SK-N-SH (cell line): ENCODE measurements at regions not wholly inside any gene's neighbourhood (a gene's known extent, or its start where the extent isn't known, plus 50 kb on each side); places are given as distances from the start of the nearest gene placed in this dataset.

ENCODE experiments used
- CTCF ChIA-PET: fragments of 300-600, 350-600 bp; formaldehyde crosslinking; extraction: SDS; loops from one replicate; lab custom pipeline; 2021; lab: Yijun Ruan, JAX
- POLR2A ChIA-PET: fragments of 350-600 bp; sonication (Branson Sonifier 250); formaldehyde crosslinking; extraction: SDS; loops from one replicate; lab custom pipeline; 2020; ENCODE audit warnings: antibody characterized with exemption, inconsistent platforms; lab: Yijun Ruan, JAX
- DNase-seq: peaks from one replicate; pipeline ENCODE4 v3.0.0; 2012
- H2AFZ ChIP-seq: fragments of 200-600 bp; sonication (generic); 2 replicates; pipeline ENCODE4 v1.8.1; 2016; ENCODE audit warnings: antibody characterized with exemption, mild to moderate bottlenecking, low read depth
- H3F3A ChIP-seq: fragments of 200-600 bp; sonication (generic); replicated peaks from 2 replicates; pipeline ENCODE3; 2016; ENCODE audit warnings: antibody characterized with exemption, mild to moderate bottlenecking; ENCODE audit not compliant: insufficient read depth
- H3K27ac ChIP-seq, 2 experiments: fragments of 200-500 bp in 1 of 2; fragments of 200-600 bp in 1 of 2; sonication (Bioruptor generic) in 1 of 2; sonication (generic), shearing (Covaris generic) in 1 of 2; 2 replicates each; pipeline versions ENCODE4 v1.5.1 to v1.6.1; 2014 to 2016; ENCODE audit warnings: low read depth in 2 of 2, inconsistent platforms in 1 of 2, low read length in 1 of 2, mild to moderate bottlenecking in 1 of 2, mixed read lengths in 1 of 2
- H3K27me3 ChIP-seq: fragments of 200-600 bp; sonication (generic), shearing (Covaris generic); 2 replicates; pipeline ENCODE4 v1.6.1; 2016; ENCODE audit warnings: mixed run types; ENCODE audit not compliant: insufficient read depth
- H3K36me3 ChIP-seq, 2 experiments: fragments of 200-500 bp in 1 of 2; fragments of 200-600 bp in 1 of 2; sonication (Bioruptor generic) in 1 of 2; sonication (generic) in 1 of 2; replicated peaks in 1 of 2; 2 replicates each; pipeline versions ENCODE3 to v1.5.1; 2014 to 2016; ENCODE audit warnings: low read length in 1 of 2, mild to moderate bottlenecking in 1 of 2; ENCODE audit not compliant: insufficient read depth in 2 of 2, control insufficient read depth in 1 of 2
- H3K4me1 ChIP-seq, 2 experiments: fragments of 200-500 bp in 1 of 2; fragments of 200-600 bp in 1 of 2; sonication (Bioruptor generic) in 1 of 2; sonication (generic), shearing (Covaris generic) in 1 of 2; 2 replicates each; pipeline versions ENCODE4 v1.5.1 to v1.6.1; 2014 to 2016; ENCODE audit warnings: low read depth in 1 of 2, low read length in 1 of 2, mixed run types in 1 of 2; ENCODE audit not compliant: insufficient read depth in 2 of 2, control insufficient read depth in 1 of 2
- H3K4me2 ChIP-seq: fragments of 200-600 bp; sonication (generic), shearing (Covaris generic); 2 replicates; pipeline ENCODE4 v1.6.1; 2017; ENCODE audit warnings: mixed run types
- H3K4me3 ChIP-seq, 2 experiments: fragments of 200-500 bp in 1 of 2; fragments of 200-600 bp in 1 of 2; sonication (Bioruptor generic) in 1 of 2; sonication (generic), shearing (Covaris generic) in 1 of 2; 2 replicates each; pipeline versions ENCODE4 v1.5.1 to v1.8.1; 2014 to 2016; ENCODE audit warnings: low read depth in 2 of 2, inconsistent platforms in 1 of 2, low read length in 1 of 2, mild to moderate bottlenecking in 1 of 2, mixed read lengths in 1 of 2, moderate library complexity in 1 of 2
- H3K79me2 ChIP-seq: fragments of 200-600 bp; sonication (generic); 2 replicates; pipeline ENCODE4 v1.8.1; 2017; ENCODE audit warnings: mild to moderate bottlenecking; ENCODE audit not compliant: insufficient read depth
- H3K9ac ChIP-seq: fragments of 200-600 bp; sonication (generic); 2 replicates; pipeline ENCODE4 v1.6.1; 2017; ENCODE audit warnings: mixed run types
- H3K9me2 ChIP-seq: fragments of 200-600 bp; sonication (generic); 2 replicates; pipeline ENCODE4 v1.6.1; 2017; ENCODE audit warnings: mixed run types
- H3K9me3 ChIP-seq: fragments of 200-600 bp; sonication (generic); 2 replicates; pipeline ENCODE4 v1.6.1; 2017; ENCODE audit warnings: mixed run types, mild to moderate bottlenecking, moderate library complexity
- H4K20me1 ChIP-seq: fragments of 200-600 bp; sonication (generic); 2 replicates; pipeline ENCODE4 v1.6.1; 2017; ENCODE audit warnings: mild to moderate bottlenecking, mixed run types; ENCODE audit not compliant: insufficient read depth
- CHD2 ChIP-seq: fragments of 150-350 bp; IDR thresholded peaks from 2 replicates; pipeline ENCODE4 v1.6.1; 2018; ENCODE audit warnings: low read length; ENCODE audit not compliant: partially characterized antibody
- EZH2phosphoT487 ChIP-seq: fragments of 200-600 bp; sonication (generic); IDR thresholded peaks from 2 replicates; pipeline ENCODE4 v1.6.1; 2017; ENCODE audit warnings: low read depth, mixed run types, mild to moderate bottlenecking, antibody characterized with exemption, moderate library complexity, borderline replicate concordance
- FOXJ3 ChIP-seq: sonication (generic); formaldehyde crosslinking; IDR thresholded peaks from 2 replicates; pipeline ENCODE4 v1.5.1; 2020; ENCODE audit warnings: mild to moderate bottlenecking, missing genetic modification reagents
- FOXM1 ChIP-seq: IDR thresholded peaks from 2 replicates; pipeline ENCODE4 v1.4.0; 2012; ENCODE audit warnings: low read depth, mild to moderate bottlenecking
- GATA2 ChIP-seq: sonication (generic); formaldehyde crosslinking; IDR thresholded peaks from 2 replicates; pipeline ENCODE4 v1.5.0; 2020; ENCODE audit warnings: mild to moderate bottlenecking, missing genetic modification reagents
- JUND ChIP-seq: IDR thresholded peaks from 2 replicates; pipeline ENCODE4 v1.4.0; 2012
- RAD21 ChIP-seq: IDR thresholded peaks from 2 replicates; pipeline ENCODE4 v1.6.1; 2012; ENCODE audit warnings: mild to moderate bottlenecking, low read length
- RFX5 ChIP-seq: IDR thresholded peaks from 2 replicates; pipeline ENCODE4 v1.6.1; 2012; ENCODE audit warnings: mild to moderate bottlenecking, improper control_type of control experiment, low read length
- TAF1 ChIP-seq: IDR thresholded peaks from 2 replicates; pipeline ENCODE4 v1.6.1; 2012; ENCODE audit warnings: low read depth, mild to moderate bottlenecking, low read length, moderate library complexity, borderline replicate concordance
- YY1 ChIP-seq: IDR thresholded peaks from 2 replicates; pipeline ENCODE4 v1.4.0; 2012; ENCODE audit warnings: low read depth, mild to moderate bottlenecking
- WGBS: methylation state at CpG from one replicate; pipeline ENCODE4 v1.1.6; 2017; ENCODE audit warnings: low lambda C conversion rate; 5-methylcytosine and 5-hydroxymethylcytosine counted together
- TF ChIP-seq, protein P1 (sequence below): fragments of 200-600 bp; sonication (generic); IDR thresholded peaks from 2 replicates; pipeline ENCODE4 v1.6.1; 2017; ENCODE audit warnings: antibody characterized with exemption, mild to moderate bottlenecking, moderate library complexity
- TF ChIP-seq, protein P2 (sequence below): IDR thresholded peaks from 2 replicates; pipeline ENCODE4 v1.6.1; 2012; ENCODE audit warnings: mild to moderate bottlenecking, low read depth, low read length, moderate library complexity
- TF ChIP-seq, protein P3 (sequence below): IDR thresholded peaks from 2 replicates; pipeline ENCODE4 v1.4.0; 2012; ENCODE audit warnings: low read depth

- DNase-seq = peak; percentile 27
- WGBS = 65% methylated on average over 10 of the region's 10 CpGs
- ChIA-PET CTCF (interaction anchor here (0.5 to 1.8 kb wide), 2 partner anchors 10 to 1448 kb away, joined by 3 to 4 read pairs; no protein-coding TSS in a partner anchor), POLR2A (no interaction called here)
- Histone ChIP-seq H3K9me2 (no peaks in the 10 kb centered on the region), H3K79me2 (no peaks in the 10 kb centered on the region), H3K4me3 (no peak overlapping the region), H4K20me1 (no peaks in the 10 kb centered on the region), H3K4me1 (peaks cover 0 to 6% of the 10 kb centered on the region in 2 experiments; a peak in 1 of 4 replicates), H3K27me3 (no peaks in the 10 kb centered on the region), H3F3A (no peaks in the 10 kb centered on the region), H3K4me2 (no peak overlapping the region), H3K9ac (no peak overlapping the region), H3K36me3 (no peaks in the 10 kb centered on the region), H2AFZ (no peak overlapping the region), H3K9me3 (no peaks in the 10 kb centered on the region), H3K27ac (no peak overlapping the region; a peak in 1 of 4 replicates)
- TF ChIP-seq FOXM1 = no peak
- TF ChIP-seq FOXJ3 (CRISPR knock-in tag) = no peak
- TF ChIP-seq EZH2phosphoT487 = no peak
These were observed 236.5 kb downstream of the FOXO1 start for GRCh38 chr13:40429706-40430545.

DNA sequence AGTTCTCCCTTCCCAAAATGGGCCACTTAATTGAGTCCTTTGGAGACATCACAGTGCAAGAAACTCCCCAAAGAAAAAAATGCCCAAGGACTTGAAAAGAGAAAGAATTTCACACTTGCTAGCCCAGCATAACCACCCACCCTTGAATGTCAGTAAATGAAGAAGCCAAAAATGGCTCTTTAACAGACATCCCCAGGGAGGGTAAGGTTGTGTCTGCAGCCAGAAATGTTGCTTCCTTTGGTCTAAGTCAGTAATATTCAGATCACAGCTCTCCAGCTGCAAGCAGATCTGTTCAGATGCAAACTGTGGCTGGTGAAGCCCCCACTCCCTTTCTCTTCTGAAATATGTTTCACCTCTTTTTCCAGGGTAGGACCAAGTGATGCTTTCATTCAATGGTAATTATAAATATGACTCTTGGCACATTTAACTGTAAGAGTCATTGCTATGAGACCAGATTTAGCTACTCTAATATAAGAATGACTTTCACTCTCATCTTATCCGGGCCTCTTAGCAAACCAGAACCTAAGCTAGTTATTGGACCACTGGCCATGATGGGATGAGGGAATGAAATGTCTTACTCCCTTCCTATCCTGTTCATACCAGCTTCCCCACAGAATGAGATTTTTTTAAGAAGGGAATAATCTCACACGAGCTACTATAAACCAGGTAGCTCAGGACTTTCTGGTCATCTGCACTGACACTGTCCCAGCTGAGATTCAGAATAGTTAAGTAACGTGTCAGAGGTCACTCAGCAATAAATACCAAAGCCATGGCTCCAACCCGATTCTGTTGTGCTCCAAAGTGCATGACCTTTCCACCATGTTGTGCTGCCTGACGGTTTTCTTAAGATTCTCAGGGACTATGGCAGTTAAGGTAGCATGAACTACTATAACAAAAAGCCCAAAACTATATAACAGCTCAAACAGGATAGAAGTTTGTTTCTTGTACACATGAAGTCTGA, 234.1 kb downstream of the FOXO1 start:
- Histone ChIP-seq H3K9me3 (no peaks in the 10 kb centered on the region), H3K79me2 (no peaks in the 10 kb centered on the region), H3K36me3 (no peaks in the 10 kb centered on the region), H3K9me2 (no peaks in the 10 kb centered on the region), H3K27me3 (no peaks in the 10 kb centered on the region), H3K4me3 (no peak overlapping the region), H3K9ac (no peak overlapping the region), H2AFZ (no peak overlapping the region), H3K4me2 (no peak overlapping the region), H3F3A (no peaks in the 10 kb centered on the region), H4K20me1 (no peaks in the 10 kb centered on the region), H3K4me1 (peaks cover 0 to 6% of the 10 kb centered on the region in 2 experiments; a peak in 1 of 4 replicates), H3K27ac (no peak overlapping the region)
- 67% methylated on average over 5 of the region's 5 CpGs for WGBS
- ChIA-PET POLR2A (no interaction called here), CTCF (interaction anchor here (1.0 kb wide), 1 partner anchor 9 kb away, joined by 3 read pairs; no protein-coding TSS in a partner anchor)
- TF ChIP-seq RAD21 = no peak
- no peak for DNase-seq

- H3K27ac ChIP-seq = no peak overlapping the region
- no peaks in the 10 kb centered on the region for H3K9me2 ChIP-seq
- no peak overlapping the region for H3K9ac ChIP-seq
- CTCF ChIA-PET = no interaction called here
- no peaks in the 10 kb centered on the region for H3K36me3 ChIP-seq
- no peaks in the 10 kb centered on the region for H4K20me1 ChIP-seq
- H2AFZ ChIP-seq = no peak overlapping the region
- H3K79me2 ChIP-seq = no peaks in the 10 kb centered on the region
- 52% methylated on average over 4 of the region's 6 CpGs for WGBS
- TF ChIP-seq, protein P1, sequence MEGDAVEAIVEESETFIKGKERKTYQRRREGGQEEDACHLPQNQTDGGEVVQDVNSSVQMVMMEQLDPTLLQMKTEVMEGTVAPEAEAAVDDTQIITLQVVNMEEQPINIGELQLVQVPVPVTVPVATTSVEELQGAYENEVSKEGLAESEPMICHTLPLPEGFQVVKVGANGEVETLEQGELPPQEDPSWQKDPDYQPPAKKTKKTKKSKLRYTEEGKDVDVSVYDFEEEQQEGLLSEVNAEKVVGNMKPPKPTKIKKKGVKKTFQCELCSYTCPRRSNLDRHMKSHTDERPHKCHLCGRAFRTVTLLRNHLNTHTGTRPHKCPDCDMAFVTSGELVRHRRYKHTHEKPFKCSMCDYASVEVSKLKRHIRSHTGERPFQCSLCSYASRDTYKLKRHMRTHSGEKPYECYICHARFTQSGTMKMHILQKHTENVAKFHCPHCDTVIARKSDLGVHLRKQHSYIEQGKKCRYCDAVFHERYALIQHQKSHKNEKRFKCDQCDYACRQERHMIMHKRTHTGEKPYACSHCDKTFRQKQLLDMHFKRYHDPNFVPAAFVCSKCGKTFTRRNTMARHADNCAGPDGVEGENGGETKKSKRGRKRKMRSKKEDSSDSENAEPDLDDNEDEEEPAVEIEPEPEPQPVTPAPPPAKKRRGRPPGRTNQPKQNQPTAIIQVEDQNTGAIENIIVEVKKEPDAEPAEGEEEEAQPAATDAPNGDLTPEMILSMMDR = no peak
- TF ChIP-seq GATA2 (CRISPR knock-in tag) (no peak), JUND (no peak), FOXM1 (no peak), TAF1 (no peak), YY1 (no peak), RFX5 (no peak), CHD2 (no peak)
- TF ChIP-seq, protein P2, sequence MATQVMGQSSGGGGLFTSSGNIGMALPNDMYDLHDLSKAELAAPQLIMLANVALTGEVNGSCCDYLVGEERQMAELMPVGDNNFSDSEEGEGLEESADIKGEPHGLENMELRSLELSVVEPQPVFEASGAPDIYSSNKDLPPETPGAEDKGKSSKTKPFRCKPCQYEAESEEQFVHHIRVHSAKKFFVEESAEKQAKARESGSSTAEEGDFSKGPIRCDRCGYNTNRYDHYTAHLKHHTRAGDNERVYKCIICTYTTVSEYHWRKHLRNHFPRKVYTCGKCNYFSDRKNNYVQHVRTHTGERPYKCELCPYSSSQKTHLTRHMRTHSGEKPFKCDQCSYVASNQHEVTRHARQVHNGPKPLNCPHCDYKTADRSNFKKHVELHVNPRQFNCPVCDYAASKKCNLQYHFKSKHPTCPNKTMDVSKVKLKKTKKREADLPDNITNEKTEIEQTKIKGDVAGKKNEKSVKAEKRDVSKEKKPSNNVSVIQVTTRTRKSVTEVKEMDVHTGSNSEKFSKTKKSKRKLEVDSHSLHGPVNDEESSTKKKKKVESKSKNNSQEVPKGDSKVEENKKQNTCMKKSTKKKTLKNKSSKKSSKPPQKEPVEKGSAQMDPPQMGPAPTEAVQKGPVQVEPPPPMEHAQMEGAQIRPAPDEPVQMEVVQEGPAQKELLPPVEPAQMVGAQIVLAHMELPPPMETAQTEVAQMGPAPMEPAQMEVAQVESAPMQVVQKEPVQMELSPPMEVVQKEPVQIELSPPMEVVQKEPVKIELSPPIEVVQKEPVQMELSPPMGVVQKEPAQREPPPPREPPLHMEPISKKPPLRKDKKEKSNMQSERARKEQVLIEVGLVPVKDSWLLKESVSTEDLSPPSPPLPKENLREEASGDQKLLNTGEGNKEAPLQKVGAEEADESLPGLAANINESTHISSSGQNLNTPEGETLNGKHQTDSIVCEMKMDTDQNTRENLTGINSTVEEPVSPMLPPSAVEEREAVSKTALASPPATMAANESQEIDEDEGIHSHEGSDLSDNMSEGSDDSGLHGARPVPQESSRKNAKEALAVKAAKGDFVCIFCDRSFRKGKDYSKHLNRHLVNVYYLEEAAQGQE = no peak
- TF ChIP-seq, protein P3, sequence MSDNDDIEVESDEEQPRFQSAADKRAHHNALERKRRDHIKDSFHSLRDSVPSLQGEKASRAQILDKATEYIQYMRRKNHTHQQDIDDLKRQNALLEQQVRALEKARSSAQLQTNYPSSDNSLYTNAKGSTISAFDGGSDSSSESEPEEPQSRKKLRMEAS = no peak
- peaks cover 0 to 6% of the 10 kb centered on the region in 2 experiments; a peak in 1 of 4 replicates for H3K4me1 ChIP-seq
- H3F3A ChIP-seq = no peaks in the 10 kb centered on the region
- H3K9me3 ChIP-seq = no peaks in the 10 kb centered on the region
- no peak for DNase-seq
- POLR2A ChIA-PET = no interaction called here
- H3K27me3 ChIP-seq = no peaks in the 10 kb centered on the region
- no peak overlapping the region for H3K4me2 ChIP-seq
- no peak overlapping the region for H3K4me3 ChIP-seq
These were observed 233.4 kb downstream of the FOXO1 start for GRCh38 chr13:40433001-40433400.
